ENCODE measurements at regions not wholly inside any gene's neighbourhood (a gene's known extent, or its start where the extent isn't known, plus 50 kb on each side); places are given as distances from the start of the nearest gene placed in this dataset.

GRCh38 chr15:88388686-88389085 lies 78.5 kb downstream of the MRPL46 start:
- Histone ChIP-seq H3K14ac (ENCODE audit: low read length) (no peak overlapping the region), H3K4ac (ENCODE audit: low read depth, low read length) (no peak overlapping the region), H2AK5ac (ENCODE audit: low read length) (no peak overlapping the region), H3K18ac (ENCODE audit: low read length) (no peak overlapping the region), H3K4me2 (ENCODE audit: low read length) (no peak overlapping the region), H3K9ac (ENCODE audit: low read length) (no peak overlapping the region), H2BK120ac (ENCODE audit: insufficient read depth, low read length, poor library complexity) (no peak overlapping the region), H3K79me1 (ENCODE audit: low read length) (no peaks in the 10 kb centered on the region), H3K27ac (ENCODE audit: low read depth, low read length) (no peak overlapping the region), H3K36me3 (ENCODE audit: control insufficient read depth in 1 of 2, insufficient read depth in 2 of 2, low read length in 2 of 2) (no peaks in the 10 kb centered on the region), H2BK5ac (ENCODE audit: low read depth, low read length, poor library complexity) (no peak overlapping the region), H3K79me2 (ENCODE audit: control insufficient read depth, insufficient read depth, low read length, poor library complexity) (no peaks in the 10 kb centered on the region), H3K4me3 (ENCODE audit: low read depth, low read length) (no peak overlapping the region), H3K27me3 (ENCODE audit: insufficient read depth, low read length) (no peaks in the 10 kb centered on the region), H2BK12ac (ENCODE audit: low read length) (no peak overlapping the region), H4K8ac (ENCODE audit: low read depth, low read length) (no peak overlapping the region), H3K4me1 (ENCODE audit: control insufficient read depth in 1 of 2, insufficient read depth in 2 of 2, low read length in 2 of 2) (no peaks in the 10 kb centered on the region), H4K91ac (ENCODE audit: low read depth, low read length) (no peak overlapping the region), H3K23ac (ENCODE audit: low read length) (no peak overlapping the region), H3K9me3 (ENCODE audit: insufficient read depth, low read depth, low read length) (peaks cover 2% of the 10 kb centered on the region), H4K12ac (ENCODE audit: low read depth, low read length) (no peak overlapping the region), H2AFZ (ENCODE audit: insufficient read depth, low read length, poor library complexity) (no peak overlapping the region)
- no peak for DNase-seq
- no CpG with 5 or more reads among the region's 3 CpGs for WGBS (ENCODE audit: extremely low coverage, insufficient coverage, insufficient read length)

DNA sequence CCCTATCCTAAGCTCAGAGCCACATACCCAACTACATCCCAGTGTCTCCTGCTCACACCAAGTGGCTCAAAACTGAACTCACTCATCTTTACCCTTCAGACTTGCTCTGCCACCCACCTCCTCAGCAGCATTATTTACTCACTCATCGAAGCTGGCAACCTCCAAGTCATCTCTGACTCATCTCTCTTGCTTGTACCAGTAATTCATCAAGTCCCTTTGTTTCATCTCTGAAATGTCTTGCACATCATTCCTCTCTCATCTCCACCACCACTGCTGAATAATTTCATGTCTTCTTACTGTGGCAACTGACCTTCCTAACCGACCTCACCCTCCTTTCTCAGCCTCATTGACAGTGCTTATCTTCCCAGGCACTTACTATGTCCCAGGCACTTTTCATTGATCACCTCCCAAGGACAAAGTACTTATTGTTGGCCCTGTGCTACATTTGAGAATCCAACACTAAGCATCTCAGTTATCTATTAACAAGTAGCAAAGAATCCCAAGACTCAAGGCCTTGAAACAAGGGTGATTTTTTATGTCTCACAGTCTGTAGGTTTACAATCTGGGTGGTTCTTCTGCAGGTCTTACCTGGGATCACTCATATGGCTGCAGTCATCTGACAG lies 82.0 kb downstream of the MRPL46 start:
- Histone ChIP-seq H3K14ac (ENCODE audit: low read length) (no peak overlapping the region), H4K8ac (ENCODE audit: low read depth, low read length) (no peak overlapping the region), H3K36me3 (ENCODE audit: control insufficient read depth in 1 of 2, insufficient read depth in 2 of 2, low read length in 2 of 2) (no peaks in the 10 kb centered on the region), H3K18ac (ENCODE audit: low read length) (no peak overlapping the region), H2BK120ac (ENCODE audit: insufficient read depth, low read length, poor library complexity) (no peak overlapping the region), H2BK5ac (ENCODE audit: low read depth, low read length, poor library complexity) (no peak overlapping the region), H2AFZ (ENCODE audit: insufficient read depth, low read length, poor library complexity) (no peak overlapping the region), H3K23ac (ENCODE audit: low read length) (no peak overlapping the region), H3K79me1 (ENCODE audit: low read length) (no peaks in the 10 kb centered on the region), H2AK5ac (ENCODE audit: low read length) (no peak overlapping the region), H3K9ac (ENCODE audit: low read length) (no peak overlapping the region), H4K91ac (ENCODE audit: low read depth, low read length) (no peak overlapping the region), H3K27ac (ENCODE audit: low read depth, low read length) (no peak overlapping the region), H3K4me2 (ENCODE audit: low read length) (no peak overlapping the region), H4K12ac (ENCODE audit: low read depth, low read length) (no peak overlapping the region), H3K27me3 (ENCODE audit: insufficient read depth, low read length) (no peaks in the 10 kb centered on the region), H3K4me1 (ENCODE audit: control insufficient read depth in 1 of 2, insufficient read depth in 2 of 2, low read length in 2 of 2) (no peaks in the 10 kb centered on the region), H3K4ac (ENCODE audit: low read depth, low read length) (no peak overlapping the region), H3K79me2 (ENCODE audit: control insufficient read depth, insufficient read depth, low read length, poor library complexity) (no peaks in the 10 kb centered on the region), H3K4me3 (ENCODE audit: low read depth, low read length) (no peak overlapping the region), H3K9me3 (ENCODE audit: insufficient read depth, low read depth, low read length) (peaks cover 2% of the 10 kb centered on the region), H2BK12ac (ENCODE audit: low read length) (no peak overlapping the region)
- no CpG with 5 or more reads among the region's 2 CpGs for WGBS (ENCODE audit: extremely low coverage, insufficient coverage, insufficient read length)
- no peak for DNase-seq

- DNase-seq = no peak
- no peaks in the 10 kb centered on the region for H3K79me1 ChIP-seq (ENCODE audit: low read length)
- no peak overlapping the region for H2BK5ac ChIP-seq (ENCODE audit: low read depth, low read length, poor library complexity)
- no peaks in the 10 kb centered on the region for H3K4me1 ChIP-seq (ENCODE audit: control insufficient read depth in 1 of 2, insufficient read depth in 2 of 2, low read length in 2 of 2)
- H3K36me3 ChIP-seq (ENCODE audit: control insufficient read depth in 1 of 2, insufficient read depth in 2 of 2, low read length in 2 of 2) = no peaks in the 10 kb centered on the region
- H3K4ac ChIP-seq (ENCODE audit: low read depth, low read length) = no peak overlapping the region
- no peak overlapping the region for H4K12ac ChIP-seq (ENCODE audit: low read depth, low read length)
- no peaks in the 10 kb centered on the region for H3K79me2 ChIP-seq (ENCODE audit: control insufficient read depth, insufficient read depth, low read length, poor library complexity)
- H3K4me2 ChIP-seq (ENCODE audit: low read length) = no peak overlapping the region
- H3K18ac ChIP-seq (ENCODE audit: low read length) = no peak overlapping the region
- H2BK120ac ChIP-seq (ENCODE audit: insufficient read depth, low read length, poor library complexity) = no peak overlapping the region
- H3K9ac ChIP-seq (ENCODE audit: low read length) = no peak overlapping the region
- H3K14ac ChIP-seq (ENCODE audit: low read length) = no peak overlapping the region
- H4K8ac ChIP-seq (ENCODE audit: low read depth, low read length) = no peak overlapping the region
- no peak overlapping the region for H4K91ac ChIP-seq (ENCODE audit: low read depth, low read length)
- H3K9me3 ChIP-seq (ENCODE audit: insufficient read depth, low read depth, low read length) = peaks cover 1% of the 10 kb centered on the region
- H2BK12ac ChIP-seq (ENCODE audit: low read length) = no peak overlapping the region
- H2AFZ ChIP-seq (ENCODE audit: insufficient read depth, low read length, poor library complexity) = no peak overlapping the region
- no CpG with 5 or more reads among the region's 1 CpG for WGBS (ENCODE audit: extremely low coverage, insufficient coverage, insufficient read length)
- H3K27ac ChIP-seq (ENCODE audit: low read depth, low read length) = no peak overlapping the region
- H2AK5ac ChIP-seq (ENCODE audit: low read length) = no peak overlapping the region
- H3K23ac ChIP-seq (ENCODE audit: low read length) = no peak overlapping the region
- no peak overlapping the region for H3K4me3 ChIP-seq (ENCODE audit: low read depth, low read length)
- H3K27me3 ChIP-seq (ENCODE audit: insufficient read depth, low read length) = no peaks in the 10 kb centered on the region
Measured at GRCh38 chr15:88383354-88383753, 83.8 kb downstream of the MRPL46 start.

DNA sequence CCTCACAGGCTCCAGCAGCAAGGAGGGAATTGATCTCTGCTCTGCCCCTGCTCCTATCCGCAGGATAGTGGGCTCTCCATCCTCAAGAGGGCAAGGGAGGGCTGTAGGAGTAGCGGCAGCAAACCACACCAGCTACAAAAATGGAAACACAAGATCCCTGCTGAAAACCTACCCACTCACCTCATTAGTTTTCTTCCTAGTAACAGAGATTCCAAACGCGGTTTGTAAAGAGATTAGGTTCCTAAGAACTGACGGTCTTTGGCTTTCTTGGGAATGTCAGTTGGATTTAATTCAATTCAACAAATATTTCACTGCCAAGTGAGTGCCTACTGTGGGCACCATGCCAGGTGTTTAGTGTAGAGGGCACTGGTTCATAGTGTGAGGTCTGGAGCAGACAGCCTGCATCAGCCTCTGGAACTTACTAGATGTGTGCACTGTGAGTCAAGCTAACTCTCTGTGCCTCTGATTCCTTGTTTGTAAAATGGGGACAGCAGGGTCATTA lies 84.7 kb downstream of the MRPL46 start:
- WGBS (ENCODE audit: extremely low coverage, insufficient coverage, insufficient read length) = no CpG with 5 or more reads among the region's 5 CpGs
- H2AFZ ChIP-seq (ENCODE audit: insufficient read depth, low read length, poor library complexity) = no peak overlapping the region
- H3K4me3 ChIP-seq (ENCODE audit: low read depth, low read length) = no peak overlapping the region
- no peak overlapping the region for H3K9ac ChIP-seq (ENCODE audit: low read length)
- H3K9me3 ChIP-seq (ENCODE audit: insufficient read depth, low read depth, low read length) = no peaks in the 10 kb centered on the region
- no peak overlapping the region for H3K23ac ChIP-seq (ENCODE audit: low read length)
- H2AK5ac ChIP-seq (ENCODE audit: low read length) = no peak overlapping the region
- H3K27me3 ChIP-seq (ENCODE audit: insufficient read depth, low read length) = no peaks in the 10 kb centered on the region
- H3K79me2 ChIP-seq (ENCODE audit: control insufficient read depth, insufficient read depth, low read length, poor library complexity) = no peaks in the 10 kb centered on the region
- H3K4me2 ChIP-seq (ENCODE audit: low read length) = no peak overlapping the region
- H3K4ac ChIP-seq (ENCODE audit: low read depth, low read length) = no peak overlapping the region
- H3K36me3 ChIP-seq (ENCODE audit: control insufficient read depth in 1 of 2, insufficient read depth in 2 of 2, low read length in 2 of 2) = no peaks in the 10 kb centered on the region
- no peak overlapping the region for H2BK12ac ChIP-seq (ENCODE audit: low read length)
- H4K91ac ChIP-seq (ENCODE audit: low read depth, low read length) = no peak overlapping the region
- H3K27ac ChIP-seq (ENCODE audit: low read depth, low read length) = no peak overlapping the region
- H2BK120ac ChIP-seq (ENCODE audit: insufficient read depth, low read length, poor library complexity) = no peak overlapping the region
- no peak overlapping the region for H3K18ac ChIP-seq (ENCODE audit: low read length)
- H2BK5ac ChIP-seq (ENCODE audit: low read depth, low read length, poor library complexity) = no peak overlapping the region
- H3K4me1 ChIP-seq (ENCODE audit: control insufficient read depth in 1 of 2, insufficient read depth in 2 of 2, low read length in 2 of 2) = no peaks in the 10 kb centered on the region
- DNase-seq = no peak
- no peak overlapping the region for H3K14ac ChIP-seq (ENCODE audit: low read length)
- no peak overlapping the region for H4K12ac ChIP-seq (ENCODE audit: low read depth, low read length)
- H4K8ac ChIP-seq (ENCODE audit: low read depth, low read length) = no peak overlapping the region
- no peaks in the 10 kb centered on the region for H3K79me1 ChIP-seq (ENCODE audit: low read length)

All from trophoblast cell (in vitro differentiated cells and primary cell).